NCI-H1417 (cell line): ENCODE measurements at regions not wholly inside any gene's neighbourhood (a gene's known extent, or its start where the extent isn't known, plus 50 kb on each side); places are given as distances from the start of the nearest gene placed in this dataset.
A peak's percentile ranks its signal among the peaks of the same experiment; 100 is the strongest.
"Not testable (repeated sequence)": the region's sequence is repeated elsewhere in the genome, so short reads cannot be mapped to it uniquely, and the experiment has no call there.

ENCODE experiments used
- DNase-seq, 3 experiments: peaks; one replicate each; lab custom pipeline; 2025; lab: John Stamatoyannopoulos, UW

DNA sequence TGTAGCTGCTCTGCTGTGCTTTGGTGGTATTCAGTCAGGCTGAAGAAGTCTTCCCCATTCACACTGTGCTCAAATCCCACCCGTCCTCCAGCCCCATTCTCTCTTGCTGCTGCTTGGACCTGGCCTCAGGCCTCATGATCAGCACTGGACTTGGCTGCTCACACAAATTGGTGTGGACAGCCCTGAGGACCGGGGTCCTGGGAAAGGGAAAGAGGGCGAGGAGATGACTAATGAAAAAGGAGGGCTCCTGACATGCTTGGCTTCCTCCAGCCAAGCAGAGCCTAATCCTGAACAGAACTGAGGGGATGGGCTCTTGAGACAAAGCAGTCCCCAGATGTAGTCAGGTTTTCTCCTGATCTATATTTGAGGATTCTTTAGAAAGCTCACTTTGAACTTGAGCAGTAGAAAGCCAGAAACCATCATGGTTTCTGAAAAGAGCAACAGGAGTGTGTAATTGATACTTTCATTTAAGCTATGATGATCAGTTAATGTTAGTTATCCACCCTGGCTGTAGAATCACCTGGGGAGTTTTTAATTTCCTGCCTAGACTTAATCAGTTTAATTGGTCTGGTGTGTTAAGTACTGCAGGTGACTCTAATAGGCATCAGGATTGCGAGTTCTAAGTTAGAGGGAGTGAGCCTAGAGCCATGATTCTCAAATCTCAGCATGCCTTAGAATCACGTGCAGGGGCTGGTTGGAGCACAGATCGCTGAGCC, 79.4 kb upstream of the THBS1 start:
- peak in 1 of 3 experiments; percentile 51 for DNase-seq

DNA sequence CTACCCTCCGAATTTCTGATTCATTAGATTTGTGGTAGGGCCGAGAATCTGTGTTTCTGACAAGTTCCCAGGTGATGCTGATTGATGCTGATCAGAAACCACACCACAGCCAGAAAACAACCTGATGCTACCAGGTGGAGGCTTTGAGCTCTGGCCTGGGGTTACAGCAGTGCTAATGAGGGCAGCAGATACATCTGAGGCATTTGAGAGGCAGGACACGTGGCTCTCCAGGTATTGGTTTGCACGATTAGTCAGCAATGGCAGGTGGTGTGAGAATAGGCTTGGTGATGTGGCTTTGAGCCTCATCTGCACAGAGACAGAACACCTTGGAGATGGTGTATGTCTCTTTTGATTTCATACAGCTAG, 78.8 kb upstream of the THBS1 start:
- DNase-seq, result peak in 1 of 3 experiments; percentile 37

DNA sequence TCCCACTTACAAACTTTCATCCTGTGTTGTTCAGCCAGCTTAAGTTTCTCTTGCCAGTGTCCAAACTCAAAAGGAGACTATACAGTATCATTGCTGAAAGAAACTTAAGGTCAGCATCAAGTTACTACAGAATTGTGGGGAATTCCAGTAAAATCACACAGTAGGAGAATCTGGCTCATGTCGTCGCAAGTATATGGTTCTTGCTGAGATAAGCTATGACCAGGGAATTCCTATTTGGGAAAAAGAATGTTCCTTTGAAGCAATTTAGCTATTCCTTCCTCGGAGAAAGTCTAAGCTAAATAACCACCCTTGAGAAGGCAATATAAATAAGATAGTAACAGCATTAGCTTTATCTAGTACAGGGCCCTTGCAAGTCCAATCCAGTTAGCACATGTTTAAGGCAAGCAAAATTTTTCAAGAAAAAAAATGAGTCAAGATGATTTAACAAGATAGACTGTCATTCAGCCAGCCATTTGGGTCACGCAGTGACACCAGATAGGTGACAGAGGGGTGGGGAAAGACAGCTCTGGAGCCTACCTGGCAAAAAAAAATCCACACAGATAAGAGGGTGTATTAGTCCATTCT, 78.2 kb upstream of the THBS1 start:
- no peak for DNase-seq

DNA sequence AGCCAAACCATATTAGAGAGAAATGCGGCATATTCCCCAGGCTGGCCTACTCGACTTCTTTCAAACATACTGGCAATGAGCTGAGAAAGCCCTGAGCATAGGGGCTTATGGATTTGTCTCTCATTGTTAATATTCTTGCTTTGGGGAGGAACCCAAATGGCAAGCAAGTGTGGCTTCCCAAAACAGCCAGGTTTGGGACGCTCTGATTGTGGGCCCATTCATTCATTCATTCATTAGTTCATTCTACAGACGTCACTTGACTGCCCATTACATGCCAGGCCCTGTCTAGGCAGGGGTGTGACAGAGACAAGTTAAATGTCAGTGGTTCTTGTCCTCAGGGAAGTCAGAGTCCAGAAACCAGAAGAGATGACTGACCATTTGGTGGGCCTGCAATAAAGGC, 77.4 kb upstream of the THBS1 start:
- no peak for DNase-seq

DNA sequence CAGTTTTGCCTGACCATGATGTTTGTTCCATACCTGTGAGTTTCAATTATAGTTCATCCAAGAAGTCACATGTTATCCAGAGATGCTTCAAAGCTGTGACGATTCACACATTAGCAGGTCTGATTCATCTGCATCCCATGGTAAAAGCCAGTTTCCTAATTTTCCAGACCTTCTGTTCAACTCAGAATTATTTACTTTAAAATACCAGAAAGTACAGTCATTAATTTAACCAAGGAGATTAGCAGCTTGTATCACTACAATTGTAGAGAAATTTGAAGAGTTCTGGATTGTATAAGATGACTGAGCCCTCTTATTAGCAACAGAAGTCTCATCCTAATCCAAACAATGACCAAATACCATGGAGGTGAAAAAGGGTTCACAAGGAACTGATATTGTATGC, 76.1 kb upstream of the THBS1 start:
- no peak for DNase-seq

DNA sequence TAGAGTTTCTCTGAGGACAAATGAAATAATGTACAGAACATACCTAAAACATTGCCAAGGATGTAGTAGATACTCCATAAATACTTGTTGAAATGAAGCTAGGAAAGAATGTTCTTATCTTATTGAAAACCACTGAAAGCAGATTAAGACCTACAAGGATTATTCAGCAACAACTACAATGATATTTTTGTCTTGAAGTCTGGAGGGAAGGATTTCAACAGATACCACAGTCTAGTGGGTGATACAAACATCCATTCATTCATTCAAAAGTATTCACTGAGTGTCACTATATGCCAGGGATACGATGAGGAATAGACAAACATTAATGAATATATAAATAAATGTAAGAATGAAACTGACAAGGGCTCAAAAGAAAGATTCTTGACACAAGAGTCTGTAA, 74.7 kb upstream of the THBS1 start:
- no peak for DNase-seq

DNA sequence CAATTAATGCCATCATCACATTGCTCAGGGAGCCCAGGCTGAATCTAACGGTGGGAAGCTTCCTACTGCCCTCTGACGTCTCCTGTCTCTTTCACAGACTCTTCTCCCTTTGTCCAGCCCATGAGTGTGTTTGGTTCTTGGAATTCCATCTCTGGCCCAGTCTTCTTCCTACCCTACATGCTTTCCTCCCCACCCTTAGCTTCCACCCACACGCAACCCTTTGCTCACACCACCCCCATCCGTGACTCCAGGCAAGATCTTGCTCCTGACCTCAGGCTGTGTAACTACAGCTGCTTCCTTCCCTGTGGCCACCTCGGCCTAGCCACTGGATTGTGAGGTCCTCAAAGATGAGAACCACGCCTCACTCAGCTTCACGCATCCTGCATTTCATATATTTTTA, 72.3 kb upstream of the THBS1 start:
- DNase-seq, result no peak

DNA sequence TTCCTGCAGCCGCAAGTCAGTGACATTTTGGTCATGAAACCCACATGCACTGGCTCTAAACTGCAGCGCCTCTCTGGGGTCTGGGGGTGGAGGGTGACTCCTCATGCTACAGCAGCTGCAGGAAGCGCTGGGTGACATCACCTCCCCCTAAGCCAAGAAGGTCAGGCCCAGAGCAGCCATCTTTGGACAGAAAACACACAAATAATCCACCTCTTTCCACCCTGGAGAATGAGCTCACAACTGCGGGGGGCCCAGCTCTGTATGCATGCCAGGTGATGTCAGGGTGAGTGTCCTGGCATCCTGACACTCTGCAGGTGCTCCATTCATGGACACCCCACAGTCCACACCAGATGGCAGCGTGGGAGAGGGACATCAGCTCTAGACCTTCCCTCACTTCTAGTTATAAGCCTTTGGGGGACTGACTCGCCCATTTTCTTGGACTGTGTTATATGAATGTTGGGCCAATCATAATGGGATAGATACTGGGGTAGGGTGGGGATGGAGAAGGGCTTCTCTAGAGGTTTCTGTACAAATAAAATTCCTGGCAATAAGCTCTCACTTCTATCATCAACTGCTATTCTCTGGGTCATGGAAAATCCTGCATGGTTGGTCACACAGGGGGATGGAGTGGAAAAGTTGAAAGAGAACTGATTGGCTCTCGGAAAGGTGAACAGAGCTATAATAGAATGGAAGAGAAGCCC, 70.7 kb upstream of the THBS1 start:
- DNase-seq, result no peak

DNA sequence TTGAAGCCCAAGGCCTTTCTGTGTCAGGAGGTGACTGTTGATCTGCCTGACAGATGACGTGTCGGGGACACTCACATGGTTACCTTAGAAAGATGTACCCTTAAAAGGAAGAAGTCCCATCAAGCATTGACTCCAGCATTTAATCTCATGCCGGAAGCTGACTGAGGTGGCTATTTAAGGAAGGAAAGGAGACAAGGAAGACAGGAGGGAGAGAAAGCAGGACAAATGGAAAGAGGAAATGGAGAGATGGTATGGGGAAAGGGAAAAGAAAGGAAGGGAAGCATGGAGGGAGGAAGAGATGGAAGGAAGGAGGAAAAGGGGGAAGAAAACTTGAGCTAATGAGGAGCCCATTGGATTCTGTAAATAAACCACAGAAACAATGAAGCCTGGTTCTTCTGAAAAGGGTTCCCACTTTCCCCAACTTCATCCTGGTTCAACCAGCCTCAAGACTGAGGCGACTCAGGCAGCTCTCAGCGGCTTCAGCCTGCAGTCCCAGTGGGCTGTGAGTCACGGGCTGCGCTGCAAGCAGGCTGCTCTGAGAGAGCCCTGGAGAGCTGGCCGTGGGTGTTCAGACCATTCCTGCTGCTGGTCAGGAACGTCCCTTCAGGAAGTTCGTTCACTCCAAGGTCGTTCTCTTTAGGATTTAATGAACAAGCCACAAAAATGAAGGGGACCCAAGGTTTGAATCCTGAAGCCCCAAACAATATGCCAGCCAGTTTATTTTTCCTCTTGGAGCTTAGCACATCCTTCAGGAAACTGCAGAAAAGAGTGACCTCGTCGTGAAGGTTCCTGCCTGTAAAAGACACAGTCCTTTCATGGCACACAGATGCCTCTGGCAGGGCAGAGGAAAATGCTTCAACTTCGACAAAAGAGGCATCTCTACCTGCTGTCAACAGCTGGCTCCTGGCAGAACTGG, 69.6 kb upstream of the THBS1 start:
- DNase-seq, result no peak

DNA sequence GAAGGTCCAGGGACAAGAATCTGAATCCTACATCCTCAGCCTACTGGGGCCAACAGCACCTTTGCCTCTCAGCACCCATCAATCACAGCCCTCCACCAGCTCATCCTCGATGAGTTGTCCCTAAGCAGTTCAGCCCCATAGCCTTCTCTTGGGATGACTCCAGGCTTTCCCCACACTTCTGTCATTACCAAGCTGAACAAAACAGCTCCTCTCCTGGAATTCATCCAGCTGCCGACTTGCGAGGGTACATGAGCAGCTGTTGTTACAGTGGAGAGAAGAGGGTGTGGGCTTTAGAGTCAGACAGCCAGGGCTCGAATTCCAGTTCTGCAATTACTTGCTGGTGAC, 69.0 kb upstream of the THBS1 start:
- no peak for DNase-seq

DNA sequence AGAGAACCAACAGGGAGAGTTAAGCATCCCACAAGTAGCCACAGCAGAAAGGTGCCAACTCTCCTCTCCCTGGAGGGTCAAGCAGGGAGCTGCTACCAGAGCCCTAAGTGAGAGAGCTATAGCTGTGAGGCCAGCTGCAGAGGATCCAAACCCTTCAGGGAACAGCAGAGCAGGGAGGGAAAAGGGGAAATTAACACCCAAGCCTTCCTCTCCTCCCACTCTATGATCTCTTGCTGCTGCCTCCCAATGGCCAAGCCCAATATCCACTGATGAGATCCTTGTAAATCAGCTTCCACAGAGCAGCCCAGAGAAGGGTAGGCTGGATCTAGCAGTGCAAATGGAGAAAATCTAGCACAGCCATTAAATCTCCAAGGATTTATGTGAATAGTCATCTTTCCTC, 68.2 kb upstream of the THBS1 start:
- DNase-seq, result no peak

DNA sequence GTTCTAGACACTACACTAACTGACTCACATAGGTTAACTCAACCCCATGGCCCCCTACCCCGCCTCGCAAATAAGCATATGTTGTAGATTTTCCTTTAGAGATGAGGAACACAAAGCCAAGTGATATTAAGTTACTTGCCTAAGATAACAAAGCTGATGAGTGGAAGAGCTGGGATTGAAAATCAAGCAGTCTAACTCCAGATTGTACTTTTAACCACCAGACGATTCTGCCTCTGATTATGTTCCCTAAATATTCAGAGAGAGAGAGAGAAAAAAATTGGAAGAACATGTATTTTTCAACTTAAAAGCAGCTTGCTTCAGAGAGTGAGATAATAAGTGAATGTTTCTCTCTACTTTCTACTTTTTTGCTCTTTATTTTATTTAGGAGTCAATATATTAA, 66.9 kb upstream of the THBS1 start:
- no peak for DNase-seq

DNA sequence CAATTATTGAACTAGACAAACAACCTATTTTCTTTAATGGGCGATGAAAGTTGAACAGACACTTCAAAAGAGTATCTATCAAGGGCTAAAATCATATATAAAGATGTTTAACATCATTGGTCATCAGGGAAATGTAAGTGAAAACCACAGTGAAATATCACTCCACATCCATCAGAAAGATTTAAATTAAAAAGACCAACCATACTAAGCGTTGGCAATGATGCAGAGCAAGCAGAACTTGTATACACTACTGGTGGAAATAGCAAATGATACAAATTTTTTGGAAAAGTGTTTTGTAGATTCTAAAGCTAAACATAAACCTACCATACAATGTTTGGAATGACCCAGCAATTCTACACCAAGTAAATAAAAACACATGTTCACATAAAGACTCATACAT, 65.9 kb upstream of the THBS1 start:
- no peak for DNase-seq

DNA sequence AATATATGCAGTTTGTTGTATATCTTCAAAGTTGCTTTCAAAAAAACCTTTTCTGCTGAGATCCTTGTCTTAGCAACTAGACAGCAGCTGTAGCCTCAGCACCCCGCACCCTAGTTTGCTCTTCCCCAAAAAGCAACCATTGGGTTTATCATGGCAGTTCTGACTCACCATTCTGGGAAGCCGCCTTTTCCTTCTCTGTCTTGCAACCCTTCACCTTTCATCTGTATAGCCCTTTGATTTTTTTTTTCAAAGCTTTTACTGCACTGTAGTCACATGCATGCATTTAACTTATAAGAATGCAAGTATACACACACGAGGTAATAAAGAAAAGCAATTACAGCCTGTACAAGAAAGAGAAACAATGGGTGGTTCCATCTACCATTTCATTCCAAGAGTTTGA, 65.1 kb upstream of the THBS1 start:
- no peak for DNase-seq

DNA sequence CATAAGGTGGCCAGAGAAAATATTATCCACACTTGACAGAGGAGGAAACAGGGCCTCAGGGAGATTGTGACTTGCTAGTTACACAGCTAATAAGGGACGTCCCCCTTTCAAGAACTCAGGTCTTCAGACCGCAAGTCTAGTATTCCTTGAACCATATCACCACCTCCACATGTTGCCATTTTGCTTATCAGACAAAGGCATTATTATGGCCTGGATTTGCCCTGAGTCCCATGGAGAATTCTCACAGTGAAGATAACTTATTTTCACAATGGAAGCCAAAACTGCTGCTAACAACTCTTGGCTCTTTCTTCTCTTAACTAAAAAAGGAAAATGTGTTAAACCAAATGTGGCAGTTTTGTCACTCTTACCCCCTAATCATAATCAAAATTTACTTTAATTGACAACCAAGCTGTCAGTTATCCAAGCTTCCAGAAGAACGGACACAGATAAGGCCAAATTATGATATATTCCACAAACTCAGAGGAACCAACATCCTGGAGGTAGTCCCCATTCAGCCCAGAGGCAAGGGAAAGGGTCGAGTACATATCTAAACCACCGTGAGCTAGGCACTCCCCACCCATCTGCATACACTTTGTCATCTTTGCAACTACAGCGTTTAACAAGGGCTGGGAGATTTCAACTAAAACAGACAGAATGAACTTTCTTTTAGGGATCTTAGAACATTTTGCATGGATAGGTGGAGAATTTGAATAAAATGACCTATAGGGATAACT, 63.6 kb upstream of the THBS1 start:
- DNase-seq, result no peak

DNA sequence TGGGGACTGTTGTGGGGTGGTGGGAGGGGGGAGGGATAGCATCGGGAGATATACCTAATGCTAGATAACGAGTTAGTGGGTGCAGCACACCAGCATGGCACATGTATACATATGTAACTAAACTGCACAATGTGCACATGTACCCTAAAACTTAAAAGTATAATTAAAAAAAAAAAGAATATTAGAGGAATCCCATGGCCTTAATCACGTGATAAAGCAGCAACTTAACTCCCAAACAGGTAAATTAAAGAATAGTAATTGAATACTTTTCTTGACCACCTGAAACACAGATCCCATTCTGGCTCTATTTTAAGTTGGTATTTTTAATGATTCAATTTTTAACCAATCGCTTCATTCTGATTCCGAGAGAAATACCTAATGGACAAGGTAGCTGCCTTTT, 56.9 kb upstream of the THBS1 start:
- not testable (repeated sequence) for DNase-seq

DNA sequence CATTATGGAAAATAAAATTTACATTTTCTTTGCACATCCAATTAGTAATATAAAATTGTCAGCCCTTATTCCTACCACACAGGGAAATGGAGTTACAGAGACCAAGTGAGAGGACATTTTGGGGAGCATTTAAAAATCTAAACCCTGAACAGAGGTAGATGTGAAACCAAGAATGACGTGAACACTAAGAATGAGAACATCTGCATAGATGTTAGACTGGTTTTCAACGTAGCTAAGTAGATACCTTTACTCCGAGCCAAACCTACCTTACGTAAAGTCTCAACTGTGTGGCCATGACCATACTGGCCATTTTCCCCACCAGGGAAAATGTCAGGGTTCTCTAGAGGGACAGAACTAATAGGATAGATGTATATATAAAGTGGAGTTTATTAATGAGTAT, 51.4 kb upstream of the THBS1 start:
- no peak for DNase-seq

DNA sequence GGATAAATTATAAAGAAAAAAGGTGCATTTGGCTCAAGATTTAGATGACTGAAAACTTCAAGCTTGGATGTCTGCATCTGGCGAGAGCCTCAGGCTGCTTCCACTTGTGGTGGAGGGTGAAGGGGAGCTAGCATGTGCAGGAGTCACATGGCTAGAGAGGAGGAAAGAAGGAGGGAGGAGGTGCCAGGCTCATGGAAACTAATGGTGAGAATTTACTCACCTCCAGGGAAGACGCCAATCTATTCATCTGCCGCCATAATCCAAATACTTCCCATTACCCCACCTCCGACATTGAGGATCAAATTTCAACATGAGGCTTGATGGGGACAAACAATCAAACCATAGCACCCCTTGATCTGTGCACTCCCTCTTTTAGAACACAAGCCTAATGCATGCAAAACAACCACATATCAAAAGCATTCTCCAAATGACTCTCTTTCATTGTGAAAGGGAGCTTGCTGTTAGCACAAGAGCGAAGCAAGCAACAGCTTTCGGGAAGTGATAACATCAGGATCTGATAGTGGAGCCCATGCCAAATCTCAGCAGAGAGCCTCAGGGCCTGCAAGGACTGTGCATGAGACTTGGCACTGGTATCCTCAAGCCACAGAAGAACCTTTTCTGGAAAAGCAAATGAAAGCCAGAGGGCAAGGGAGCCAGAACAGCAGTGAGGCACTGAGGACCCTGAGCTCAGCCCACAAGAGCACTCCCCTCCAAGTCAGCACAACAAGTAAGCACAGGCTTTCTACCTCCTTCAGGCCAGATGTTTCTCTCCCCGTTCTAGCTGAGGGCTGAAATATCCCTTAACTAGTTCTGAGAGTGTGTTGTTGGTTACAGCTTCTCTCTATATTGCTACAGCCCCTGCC, 50.2 kb upstream of the THBS1 start:
- no peak for DNase-seq
